CD14-positive monocyte (primary cell): ENCODE measurements at regions not wholly inside any gene's neighbourhood (a gene's known extent, or its start where the extent isn't known, plus 50 kb on each side); places are given as distances from the start of the nearest gene placed in this dataset.

Source experiments
- DNase-seq, 3 donors: peaks; one replicate each; pipeline ENCODE4 v3.0.0-alpha.2; 2011 to 2022
- H2AFZ ChIP-seq: 2 replicates; pipeline ENCODE4 v1.6.0; 2012; ENCODE audit warnings: mild to moderate bottlenecking, low read depth, low read length, inconsistent platforms; ENCODE audit not compliant: insufficient read depth, poor library complexity, severe bottlenecking
- H3K27ac ChIP-seq, 2 donors: 1 replicate in 1 of 2; 2 replicates in 1 of 2; pipeline ENCODE4 v1.5.1; 2012 to 2013; ENCODE audit warnings: low read length in 2 of 2, control low read depth in 1 of 2, inconsistent platforms in 1 of 2, low read depth in 1 of 2, mild to moderate bottlenecking in 1 of 2
- H3K27me3 ChIP-seq, 2 donors: one replicate each; pipeline versions ENCODE4 v1.6.0 to v1.6.1; 2011 to 2013; ENCODE audit warnings: low read length in 2 of 2; ENCODE audit not compliant: control insufficient read depth in 2 of 2, insufficient read depth in 2 of 2
- H3K36me3 ChIP-seq, 2 donors: replicated peaks in 1 of 2; 1 replicate in 1 of 2; 2 replicates in 1 of 2; pipeline versions ENCODE4 v1.5.1 to v1.6.1; 2012 to 2013; ENCODE audit warnings: low read length in 2 of 2, control low read depth in 1 of 2, inconsistent platforms in 1 of 2, mild to moderate bottlenecking in 1 of 2; ENCODE audit not compliant: insufficient read depth in 2 of 2, control insufficient read depth in 1 of 2
- H3K4me1 ChIP-seq, 2 donors: 1 replicate in 1 of 2; 2 replicates in 1 of 2; pipeline versions ENCODE4 v1.5.1 to v1.6.1; 2012 to 2013; ENCODE audit warnings: low read length in 2 of 2, control low read depth in 1 of 2, inconsistent platforms in 1 of 2, mild to moderate bottlenecking in 1 of 2, moderate library complexity in 1 of 2; ENCODE audit not compliant: insufficient read depth in 2 of 2, control insufficient read depth in 1 of 2
- H3K4me2 ChIP-seq: replicated peaks from 2 replicates; pipeline ENCODE3; 2012; ENCODE audit warnings: low read length, moderate library complexity, mild to moderate bottlenecking; ENCODE audit not compliant: poor library complexity, severe bottlenecking; ENCODE audit errors: extremely low read depth
- H3K4me3 ChIP-seq, 3 experiments: fragments of 200-600 bp in 1 of 3; sonication (generic) in 1 of 3; replicated peaks in 1 of 3; 1 replicate in 2 of 3; 2 replicates in 1 of 3; pipeline ENCODE4 v1.5.1; 2011 to 2013; ENCODE audit warnings: low read length in 3 of 3, mild to moderate bottlenecking in 3 of 3, control low read depth in 2 of 3, low read depth in 2 of 3, inconsistent platforms in 1 of 3, moderate library complexity in 1 of 3
- H3K79me2 ChIP-seq: 2 replicates; pipeline ENCODE4 v1.6.0; 2012; ENCODE audit warnings: mild to moderate bottlenecking, control low read depth, inconsistent platforms, low read length, moderate library complexity; ENCODE audit not compliant: insufficient read depth
- H3K9ac ChIP-seq: 2 replicates; pipeline ENCODE4 v1.6.0; 2017; ENCODE audit warnings: low read length, mild to moderate bottlenecking; ENCODE audit not compliant: insufficient read depth, poor library complexity, severe bottlenecking
- H3K9me3 ChIP-seq, 2 donors: replicated peaks in 1 of 2; 1 replicate in 1 of 2; 2 replicates in 1 of 2; pipeline versions ENCODE4 v1.5.1 to v1.6.1; 2012 to 2013; ENCODE audit warnings: low read length in 2 of 2, control low read depth in 1 of 2; ENCODE audit not compliant: control insufficient read depth in 1 of 2, insufficient read depth in 1 of 2
- H4K20me1 ChIP-seq: 2 replicates; pipeline ENCODE4 v1.6.0; 2012; ENCODE audit warnings: mild to moderate bottlenecking, low read length, control low read depth, moderate library complexity; ENCODE audit not compliant: insufficient read depth
- H3K27ac Mint-ChIP-seq, 7 donors: one replicate each; pipeline ENCODE4 v1.8.0; 2020; ENCODE audit warnings: mild to moderate bottlenecking in 7 of 7, mixed read lengths in 7 of 7, moderate library complexity in 6 of 7, inconsistent platforms in 2 of 7
- H3K27me3 Mint-ChIP-seq, 3 donors: one replicate each; pipeline ENCODE4 v1.8.0; 2021 to 2022; ENCODE audit warnings: low read depth in 3 of 3, mild to moderate bottlenecking in 3 of 3, mixed read lengths in 3 of 3, moderate library complexity in 3 of 3, inconsistent platforms in 1 of 3
- H3K36me3 Mint-ChIP-seq, 2 donors: one replicate each; pipeline ENCODE4 v1.8.0; 2020; ENCODE audit warnings: mixed read lengths in 2 of 2, inconsistent platforms in 1 of 2, mild to moderate bottlenecking in 1 of 2
- H3K4me1 Mint-ChIP-seq: one replicate; pipeline ENCODE4 v1.8.0; 2020; ENCODE audit warnings: mild to moderate bottlenecking, mixed read lengths
- H3K4me3 Mint-ChIP-seq, 2 donors: one replicate each; pipeline ENCODE4 v1.8.0; 2020; ENCODE audit warnings: mild to moderate bottlenecking in 2 of 2, mixed read lengths in 2 of 2, moderate library complexity in 1 of 2
- H3K9me3 Mint-ChIP-seq, 7 donors: one replicate each; pipeline ENCODE4 v1.8.0; 2020 to 2022; ENCODE audit warnings: mixed read lengths in 7 of 7, mild to moderate bottlenecking in 6 of 7, moderate library complexity in 6 of 7, inconsistent platforms in 2 of 7
- CTCF ChIP-seq: fragments of 200-600 bp; IDR thresholded peaks from one replicate; pipeline ENCODE4 v1.8.0; 2022; ENCODE audit warnings: antibody characterized with exemption, mild to moderate bottlenecking
- WGBS: methylation state at CpG from one replicate; pipeline ENCODE4 v1.1.5; 2013; ENCODE audit warnings: missing lambda C conversion rate; ENCODE audit not compliant: insufficient coverage; 5-methylcytosine and 5-hydroxymethylcytosine counted together
- intact Hi-C, 2 donors: fragments of 100-400 bp; cut with micrococcal nuclease; formaldehyde crosslinking; loops; one replicate each; pipeline versions ENCODE4 v1.15.0 to v1.15.1; 2023

GRCh38 chr16:65668064-65668595, 546.3 kb upstream of the CDH11 start:
- Histone ChIP-seq H3K4me2 (no peak overlapping the region), H3K27me3 (no peaks in the 10 kb centered on the region), H4K20me1 (no peaks in the 10 kb centered on the region), H3K9me3 (no peaks in the 10 kb centered on the region), H3K36me3 (no peaks in the 10 kb centered on the region), H3K4me3 (no peak overlapping the region), H2AFZ (no peak overlapping the region), H3K4me1 (peaks cover 0 to 9% of the 10 kb centered on the region in 2 donors), H3K79me2 (no peaks in the 10 kb centered on the region), H3K27ac (no peak overlapping the region), H3K9ac (no peak overlapping the region)
- Mint-ChIP-seq H3K36me3 (no peaks in the 10 kb centered on the region), H3K4me3 (no peak overlapping the region), H3K9me3 (peaks cover 0 to 3% (median 0%) of the 10 kb centered on the region in 7 donors), H3K27ac (no peak overlapping the region), H3K27me3 (peaks cover 1 to 6% (median 4%) of the 10 kb centered on the region in 3 donors), H3K4me1 (peaks cover 10% of the 10 kb centered on the region)
- no peak for DNase-seq
- no peak for TF ChIP-seq CTCF
- intact Hi-C loops, result no loop called here
- no CpG with 5 or more reads among the region's 3 CpGs for WGBS

GRCh38 chr16:65667011-65667578, 545.2 kb upstream of the CDH11 start:
- intact Hi-C loops, result no loop called here
- DNase-seq, result no peak
- Mint-ChIP-seq H3K27me3 (peaks cover 1 to 6% (median 4%) of the 10 kb centered on the region in 3 donors), H3K27ac (no peak overlapping the region), H3K4me3 (no peak overlapping the region), H3K4me1 (peaks cover 10% of the 10 kb centered on the region), H3K9me3 (peaks cover 0 to 2% (median 0%) of the 10 kb centered on the region in 7 donors), H3K36me3 (no peaks in the 10 kb centered on the region)
- no peaks in the 10 kb centered on the region for H3K79me2 ChIP-seq
- H3K36me3 ChIP-seq, result no peaks in the 10 kb centered on the region
- TF ChIP-seq CTCF, result no peak
- H3K27ac ChIP-seq, result no peak overlapping the region
- no peak overlapping the region for H3K4me2 ChIP-seq
- no peaks in the 10 kb centered on the region for H3K9me3 ChIP-seq
- no peaks in the 10 kb centered on the region for H3K27me3 ChIP-seq
- no peak overlapping the region for H3K4me3 ChIP-seq
- H4K20me1 ChIP-seq, result no peaks in the 10 kb centered on the region
- no peak overlapping the region for H3K9ac ChIP-seq
- 92% methylated on average over 4 of the region's 7 CpGs for WGBS
- H2AFZ ChIP-seq, result no peak overlapping the region
- peaks cover 0 to 9% of the 10 kb centered on the region in 2 donors for H3K4me1 ChIP-seq
